CD4-positive, alpha-beta memory T cell (primary cell): ENCODE measurements at regions not wholly inside any gene's neighbourhood (a gene's known extent, or its start where the extent isn't known, plus 50 kb on each side); places are given as distances from the start of the nearest gene placed in this dataset.

Source experiments
- CTCF ChIA-PET: fragments of 350-600 bp; sonication (Branson Sonifier 250); formaldehyde crosslinking; loops from one replicate; lab custom pipeline; 2021; ENCODE audit warnings: inconsistent platforms; ENCODE audit not compliant: partially characterized antibody; lab: Charles Lee
- POLR2A ChIA-PET: fragments of 350-600 bp; sonication (Branson Sonifier 250); formaldehyde crosslinking; loops from one replicate; lab custom pipeline; 2021; ENCODE audit not compliant: partially characterized antibody; lab: Charles Lee
- DNase-seq, 5 donors: peaks; one replicate each; pipeline versions ENCODE4 v3.0.0 to v3.0.0-alpha.2; 2020 to 2022; ENCODE audit warnings: mixed read lengths in 1 of 5
- H3K27ac ChIP-seq: one replicate; pipeline ENCODE4 v1.7.0; 2013; ENCODE audit warnings: low read depth, low read length
- H3K27me3 ChIP-seq: 2 replicates; pipeline ENCODE4 v1.7.0; 2013; ENCODE audit warnings: mild to moderate bottlenecking, low read length, moderate library complexity; ENCODE audit not compliant: insufficient read depth
- H3K36me3 ChIP-seq: 2 replicates; pipeline ENCODE4 v1.7.0; 2013; ENCODE audit warnings: mild to moderate bottlenecking, low read length, moderate library complexity; ENCODE audit not compliant: insufficient read depth
- H3K4me1 ChIP-seq: 2 replicates; pipeline ENCODE4 v1.7.0; 2013; ENCODE audit warnings: mild to moderate bottlenecking, low read length, moderate library complexity; ENCODE audit not compliant: insufficient read depth
- H3K4me3 ChIP-seq, 2 donors: one replicate each; pipeline ENCODE4 v1.7.0; 2013; ENCODE audit warnings: low read length in 2 of 2, mild to moderate bottlenecking in 1 of 2
- H3K9me3 ChIP-seq, 2 donors: one replicate each; pipeline ENCODE4 v1.7.0; 2013; ENCODE audit warnings: low read length in 2 of 2, control low read depth in 1 of 2; ENCODE audit not compliant: control insufficient read depth in 1 of 2
- H3K27ac Mint-ChIP-seq, 7 donors: one replicate each; pipeline ENCODE4 v1.8.0; 2020 to 2021; ENCODE audit warnings: mixed read lengths in 7 of 7, mild to moderate bottlenecking in 6 of 7, inconsistent platforms in 3 of 7, moderate library complexity in 3 of 7
- H3K27me3 Mint-ChIP-seq, 2 donors: one replicate each; pipeline ENCODE4 v1.8.0; 2020 to 2021; ENCODE audit warnings: mixed read lengths in 2 of 2
- H3K36me3 Mint-ChIP-seq, 2 donors: one replicate each; pipeline ENCODE4 v1.8.0; 2020 to 2021; ENCODE audit warnings: mixed read lengths in 2 of 2, inconsistent platforms in 1 of 2, mild to moderate bottlenecking in 1 of 2
- H3K4me1 Mint-ChIP-seq, 4 donors: one replicate each; pipeline ENCODE4 v1.8.0; 2020 to 2021; ENCODE audit warnings: mixed read lengths in 4 of 4, mild to moderate bottlenecking in 1 of 4
- H3K4me3 Mint-ChIP-seq, 8 donors: one replicate each; pipeline ENCODE4 v1.8.0; 2020 to 2021; ENCODE audit warnings: mixed read lengths in 8 of 8, mild to moderate bottlenecking in 7 of 8, moderate library complexity in 6 of 8, inconsistent platforms in 3 of 8
- H3K9me3 Mint-ChIP-seq, 8 donors: one replicate each; pipeline ENCODE4 v1.8.0; 2020 to 2021; ENCODE audit warnings: mixed read lengths in 8 of 8, mild to moderate bottlenecking in 5 of 8, inconsistent platforms in 3 of 8, moderate library complexity in 1 of 8
- intact Hi-C: fragments of 100-400 bp; cut with micrococcal nuclease; formaldehyde crosslinking; loops from one replicate; pipeline ENCODE4 v1.15.1; 2023

GRCh38 chr1:228830954-228831481 lies 95.7 kb downstream of the RHOU start:
- H3K4me1 ChIP-seq: peaks cover 21% of the 10 kb centered on the region
- Mint-ChIP-seq H3K27me3 (peaks cover 1 to 4% of the 10 kb centered on the region in 2 donors), H3K27ac (peak overlapping the region in 5 of 7 donors; percentile 17 to 57 (median 53)), H3K4me3 (peak overlapping the region in 2 of 8 donors; percentile 16 to 42), H3K4me1 (peaks cover 14 to 33% (median 24%) of the 10 kb centered on the region in 4 donors), H3K9me3 (no peaks in the 10 kb centered on the region), H3K36me3 (no peaks in the 10 kb centered on the region)
- no peaks in the 10 kb centered on the region for H3K27me3 ChIP-seq
- ChIA-PET CTCF (interaction anchor here (0.8 to 0.9 kb wide), 2 partner anchors 91 to 396 kb away, joined by 3 to 4 read pairs; no protein-coding TSS in a partner anchor), POLR2A (no interaction called here)
- no peaks in the 10 kb centered on the region for H3K36me3 ChIP-seq
- H3K9me3 ChIP-seq: no peaks in the 10 kb centered on the region
- intact Hi-C loops: no loop called here
- no peak overlapping the region for H3K27ac ChIP-seq
- H3K4me3 ChIP-seq: no peak overlapping the region
- no peak for DNase-seq

- POLR2A ChIA-PET: interaction anchor here (0.8 kb wide), 1 partner anchor 32 kb away, joined by 3 read pairs; no protein-coding TSS in a partner anchor
- no peak overlapping the region for H3K27ac ChIP-seq
- intact Hi-C loops: no loop called here
- no peaks in the 10 kb centered on the region for H3K27me3 ChIP-seq
- peaks cover 8 to 24% (median 16%) of the 10 kb centered on the region in 4 donors for H3K4me1 Mint-ChIP-seq
- H3K27me3 Mint-ChIP-seq: peaks cover 1% of the 10 kb centered on the region in 2 donors
- H3K4me3 Mint-ChIP-seq: no peak overlapping the region
- H3K4me3 ChIP-seq: no peak overlapping the region
- peaks cover 12% of the 10 kb centered on the region for H3K4me1 ChIP-seq
- H3K27ac Mint-ChIP-seq: no peak overlapping the region
- no peaks in the 10 kb centered on the region for H3K9me3 Mint-ChIP-seq
- no peaks in the 10 kb centered on the region for H3K36me3 ChIP-seq
- no peaks in the 10 kb centered on the region for H3K36me3 Mint-ChIP-seq
- CTCF ChIA-PET: interaction anchor here (0.7 kb wide), 1 partner anchor 30 kb away, joined by 3 read pairs; no protein-coding TSS in a partner anchor
- no peaks in the 10 kb centered on the region for H3K9me3 ChIP-seq
- DNase-seq: no peak
Measured at GRCh38 chr1:228833911-228834688, 98.8 kb downstream of the RHOU start.

GRCh38 chr1:228835456-228835855 lies 100.2 kb downstream of the RHOU start:
- Mint-ChIP-seq H3K36me3 (no peaks in the 10 kb centered on the region), H3K4me1 (peaks cover 6 to 17% (median 9%) of the 10 kb centered on the region in 4 donors), H3K27me3 (peaks cover 1% of the 10 kb centered on the region in 2 donors), H3K4me3 (no peak overlapping the region), H3K27ac (no peak overlapping the region), H3K9me3 (no peaks in the 10 kb centered on the region)
- no peaks in the 10 kb centered on the region for H3K36me3 ChIP-seq
- H3K4me1 ChIP-seq: peaks cover 11% of the 10 kb centered on the region
- no peak overlapping the region for H3K27ac ChIP-seq
- no peaks in the 10 kb centered on the region for H3K9me3 ChIP-seq
- CTCF ChIA-PET: no interaction called here
- intact Hi-C loops: no loop called here
- no peak for DNase-seq
- H3K27me3 ChIP-seq: no peaks in the 10 kb centered on the region
- POLR2A ChIA-PET: no interaction called here
- H3K4me3 ChIP-seq: no peak overlapping the region

- H3K27ac ChIP-seq: no peak overlapping the region
- intact Hi-C loops: no loop called here
- Mint-ChIP-seq H3K27me3 (peaks cover 1% of the 10 kb centered on the region in 2 donors), H3K4me1 (peaks cover 5 to 12% (median 6%) of the 10 kb centered on the region in 4 donors), H3K27ac (no peak overlapping the region), H3K36me3 (no peaks in the 10 kb centered on the region), H3K4me3 (no peak overlapping the region), H3K9me3 (no peaks in the 10 kb centered on the region)
- no peak overlapping the region for H3K4me3 ChIP-seq
- H3K4me1 ChIP-seq: peaks cover 7% of the 10 kb centered on the region
- H3K9me3 ChIP-seq: no peaks in the 10 kb centered on the region
- CTCF ChIA-PET: no interaction called here
- no peaks in the 10 kb centered on the region for H3K36me3 ChIP-seq
- no peak for DNase-seq
- POLR2A ChIA-PET: no interaction called here
- no peaks in the 10 kb centered on the region for H3K27me3 ChIP-seq
Measured at GRCh38 chr1:228835911-228836310, 100.6 kb downstream of the RHOU start.

GRCh38 chr1:228836427-228836826 lies 101.1 kb downstream of the RHOU start:
- no peak overlapping the region for H3K27ac Mint-ChIP-seq
- POLR2A ChIA-PET: no interaction called here
- no peaks in the 10 kb centered on the region for H3K27me3 ChIP-seq
- peaks cover under 1 to 7% (median 2%) of the 10 kb centered on the region in 4 donors for H3K4me1 Mint-ChIP-seq
- peaks cover 1% of the 10 kb centered on the region for H3K4me1 ChIP-seq
- H3K4me3 Mint-ChIP-seq: no peak overlapping the region
- no peaks in the 10 kb centered on the region for H3K9me3 ChIP-seq
- no peaks in the 10 kb centered on the region for H3K9me3 Mint-ChIP-seq
- peaks cover 1% of the 10 kb centered on the region in 2 donors for H3K27me3 Mint-ChIP-seq
- no peaks in the 10 kb centered on the region for H3K36me3 ChIP-seq
- intact Hi-C loops: no loop called here
- no peak for DNase-seq
- H3K27ac ChIP-seq: no peak overlapping the region
- CTCF ChIA-PET: no interaction called here
- no peaks in the 10 kb centered on the region for H3K36me3 Mint-ChIP-seq
- no peak overlapping the region for H3K4me3 ChIP-seq

GRCh38 chr1:228837032-228837431 lies 101.8 kb downstream of the RHOU start:
- ChIA-PET CTCF (no interaction called here), POLR2A (no interaction called here)
- Histone ChIP-seq H3K4me1 (no peaks in the 10 kb centered on the region), H3K36me3 (no peaks in the 10 kb centered on the region), H3K4me3 (no peak overlapping the region), H3K27me3 (no peaks in the 10 kb centered on the region), H3K27ac (no peak overlapping the region), H3K9me3 (no peaks in the 10 kb centered on the region)
- Mint-ChIP-seq H3K27ac (no peak overlapping the region), H3K36me3 (no peaks in the 10 kb centered on the region), H3K4me3 (no peak overlapping the region), H3K9me3 (peaks cover 0 to 4% (median 0%) of the 10 kb centered on the region in 8 donors), H3K4me1 (peaks cover 0 to 4% (median under 1%) of the 10 kb centered on the region in 4 donors), H3K27me3 (peaks cover 1% of the 10 kb centered on the region in 2 donors)
- DNase-seq: no peak
- intact Hi-C loops: no loop called here

GRCh38 chr1:228837817-228838716 lies 102.8 kb downstream of the RHOU start:
- no peaks in the 10 kb centered on the region for H3K4me1 ChIP-seq
- Mint-ChIP-seq H3K9me3 (peaks cover 0 to 15% (median 5%) of the 10 kb centered on the region in 8 donors), H3K4me1 (peaks cover 0 to 3% (median 0%) of the 10 kb centered on the region in 4 donors), H3K27ac (no peak overlapping the region), H3K4me3 (no peak overlapping the region), H3K27me3 (peaks cover 1% of the 10 kb centered on the region in 2 donors), H3K36me3 (peaks cover 0 to 3% of the 10 kb centered on the region in 2 donors)
- POLR2A ChIA-PET: no interaction called here
- H3K4me3 ChIP-seq: no peak overlapping the region
- H3K36me3 ChIP-seq: no peaks in the 10 kb centered on the region
- no peak for DNase-seq
- no peaks in the 10 kb centered on the region for H3K27me3 ChIP-seq
- no peak overlapping the region for H3K27ac ChIP-seq
- H3K9me3 ChIP-seq: no peaks in the 10 kb centered on the region
- CTCF ChIA-PET: interaction anchor here (0.8 kb wide), 1 partner anchor 389 kb away, joined by 3 read pairs; no protein-coding TSS in a partner anchor
- intact Hi-C loops: no loop called here
